ENCODE measurements at regions not wholly inside any gene's neighbourhood (a gene's known extent, or its start where the extent isn't known, plus 50 kb on each side); places are given as distances from the start of the nearest gene placed in this dataset.

DNA sequence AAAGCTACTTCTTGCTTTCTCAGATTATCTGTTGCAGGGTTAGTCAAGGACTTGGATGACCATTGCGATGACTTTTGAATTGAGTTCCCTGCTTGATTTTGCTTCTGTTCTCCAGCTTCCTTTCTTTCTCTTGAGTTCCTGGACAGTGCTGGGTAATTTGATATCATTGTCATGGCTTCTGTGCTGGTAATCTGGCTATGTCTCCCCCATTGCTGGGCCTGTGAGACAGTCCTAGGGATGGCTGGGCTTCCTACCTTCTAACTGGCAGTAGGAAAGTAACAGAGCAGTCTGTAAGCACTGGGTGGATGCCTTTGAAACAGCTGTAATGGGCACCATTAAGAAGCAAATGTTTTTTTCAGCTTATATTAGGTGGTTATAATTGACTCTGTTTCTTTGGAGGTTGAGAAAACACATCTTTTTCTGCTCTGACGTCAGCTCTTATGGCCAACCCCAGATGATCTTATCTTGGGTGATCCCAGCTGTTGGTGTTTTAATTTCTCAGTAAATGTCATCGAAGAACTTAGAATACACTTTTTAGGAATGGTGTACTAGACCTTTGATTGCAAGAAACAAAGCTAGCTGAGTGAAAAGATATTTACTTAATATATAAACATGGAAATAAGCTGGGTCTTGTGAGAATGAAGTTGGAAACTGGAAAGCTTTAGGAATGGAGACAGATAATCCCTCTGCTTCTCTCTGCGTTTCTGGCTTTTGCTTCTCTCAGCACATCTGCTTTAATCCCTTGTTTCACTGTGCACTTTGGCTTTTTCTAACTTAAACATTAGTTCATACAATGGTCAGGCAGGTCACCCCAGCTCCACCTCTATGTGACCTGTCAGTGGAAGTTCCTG lies 195.0 kb upstream of the MAN1A1 start:
- TF ChIP-seq, protein P1, sequence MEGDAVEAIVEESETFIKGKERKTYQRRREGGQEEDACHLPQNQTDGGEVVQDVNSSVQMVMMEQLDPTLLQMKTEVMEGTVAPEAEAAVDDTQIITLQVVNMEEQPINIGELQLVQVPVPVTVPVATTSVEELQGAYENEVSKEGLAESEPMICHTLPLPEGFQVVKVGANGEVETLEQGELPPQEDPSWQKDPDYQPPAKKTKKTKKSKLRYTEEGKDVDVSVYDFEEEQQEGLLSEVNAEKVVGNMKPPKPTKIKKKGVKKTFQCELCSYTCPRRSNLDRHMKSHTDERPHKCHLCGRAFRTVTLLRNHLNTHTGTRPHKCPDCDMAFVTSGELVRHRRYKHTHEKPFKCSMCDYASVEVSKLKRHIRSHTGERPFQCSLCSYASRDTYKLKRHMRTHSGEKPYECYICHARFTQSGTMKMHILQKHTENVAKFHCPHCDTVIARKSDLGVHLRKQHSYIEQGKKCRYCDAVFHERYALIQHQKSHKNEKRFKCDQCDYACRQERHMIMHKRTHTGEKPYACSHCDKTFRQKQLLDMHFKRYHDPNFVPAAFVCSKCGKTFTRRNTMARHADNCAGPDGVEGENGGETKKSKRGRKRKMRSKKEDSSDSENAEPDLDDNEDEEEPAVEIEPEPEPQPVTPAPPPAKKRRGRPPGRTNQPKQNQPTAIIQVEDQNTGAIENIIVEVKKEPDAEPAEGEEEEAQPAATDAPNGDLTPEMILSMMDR (IDR thresholded peaks at IDR 0.05; ENCODE audit: insufficient read depth, low read depth, low read length): no peak
- DNase-seq (ENCODE audit: low read depth): peak; percentile 97
- no peak overlapping the region for H3K4me3 ChIP-seq (ENCODE audit: low read depth, low read length)

GRCh38 chr6:119543332-119543731 lies 193.8 kb upstream of the MAN1A1 start:
- no peak overlapping the region for H3K4me3 ChIP-seq (ENCODE audit: low read depth, low read length)
- TF ChIP-seq, protein P1 (IDR thresholded peaks at IDR 0.05; ENCODE audit: insufficient read depth, low read depth, low read length): no peak
- no peak for DNase-seq (ENCODE audit: low read depth)

DNA sequence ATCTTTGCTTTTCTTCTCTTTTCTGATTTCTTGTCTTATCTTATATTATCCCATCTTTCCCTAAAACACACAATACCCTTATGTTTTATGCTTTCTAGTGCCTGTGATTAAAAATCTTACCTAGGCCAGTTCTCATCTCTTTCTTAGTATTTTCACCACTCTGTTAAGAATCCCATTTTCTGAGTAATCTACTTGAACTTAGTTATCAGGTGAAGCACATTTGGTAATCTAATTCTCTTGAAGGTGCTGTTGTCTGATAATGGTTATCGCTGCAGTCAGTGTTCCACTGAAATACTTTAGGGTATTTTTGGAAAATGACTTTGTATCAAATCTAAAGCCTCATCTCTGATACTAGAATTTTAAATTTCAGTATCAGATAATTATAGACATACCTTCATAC lies 192.5 kb upstream of the MAN1A1 start:
- H3K4me3 ChIP-seq (ENCODE audit: low read depth, low read length): no peak overlapping the region
- no peak for DNase-seq (ENCODE audit: low read depth)
- TF ChIP-seq, protein P1 (IDR thresholded peaks at IDR 0.05; ENCODE audit: insufficient read depth, low read depth, low read length): no peak

DNA sequence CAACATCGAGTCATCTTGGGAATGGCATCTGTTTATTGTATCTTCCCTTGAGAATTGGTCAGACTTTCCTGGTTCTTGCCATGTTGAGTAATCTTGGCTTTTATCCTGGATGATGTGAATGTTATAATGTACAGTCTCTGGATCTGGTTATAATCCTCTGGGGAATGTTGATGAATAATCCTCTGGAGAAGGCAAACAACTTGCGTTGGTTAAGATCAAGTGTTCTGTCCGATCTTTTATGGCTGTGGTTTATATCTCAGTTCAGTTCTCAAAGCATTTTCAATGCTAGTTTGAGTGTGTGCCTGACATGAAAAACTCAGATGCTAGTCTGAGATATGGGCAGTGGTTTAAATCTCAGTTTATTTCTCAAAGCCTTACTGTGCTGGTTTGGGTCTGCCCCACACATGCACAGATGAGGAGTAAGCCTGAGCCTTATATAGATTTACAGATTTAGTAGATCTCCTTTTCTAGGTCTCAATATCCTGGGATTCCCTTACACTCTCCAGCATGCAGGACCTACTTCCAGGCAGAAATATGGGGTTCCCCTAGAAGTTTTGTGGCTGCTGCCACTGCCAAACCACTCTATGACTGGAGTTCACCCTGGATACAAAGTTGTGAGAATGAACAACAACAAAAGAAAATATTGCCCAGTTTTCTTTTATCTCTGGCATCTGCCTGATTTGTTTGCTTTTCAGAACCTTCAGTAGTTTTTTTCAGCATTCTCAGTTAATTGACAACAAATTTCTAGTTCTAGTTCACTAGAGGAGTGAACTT lies 191.8 kb upstream of the MAN1A1 start:
- no peak overlapping the region for H3K4me3 ChIP-seq (ENCODE audit: low read depth, low read length)
- TF ChIP-seq, protein P1 (IDR thresholded peaks at IDR 0.05; ENCODE audit: insufficient read depth, low read depth, low read length): no peak
- peak; percentile 100 for DNase-seq (ENCODE audit: low read depth)

- TF ChIP-seq, protein P1 (IDR thresholded peaks at IDR 0.05; ENCODE audit: insufficient read depth, low read depth, low read length): no peak
- H3K4me3 ChIP-seq (ENCODE audit: low read depth, low read length): no peak overlapping the region
Measured at GRCh38 chr6:119540417-119540816, 190.9 kb upstream of the MAN1A1 start.

GRCh38 chr6:119539066-119539746 lies 189.6 kb upstream of the MAN1A1 start:
- no peak for DNase-seq (ENCODE audit: low read depth)
- TF ChIP-seq, protein P1 (IDR thresholded peaks at IDR 0.05; ENCODE audit: insufficient read depth, low read depth, low read length): peak; percentile 14
- no peak overlapping the region for H3K4me3 ChIP-seq (ENCODE audit: low read depth, low read length)

More at GRCh38 chr6:119540417-119540816, 190.9 kb upstream of the MAN1A1 start:
- DNase-seq (ENCODE audit: low read depth): no peak
